A549 (cell line): ENCODE measurements at regions not wholly inside any gene's neighbourhood (a gene's known extent, or its start where the extent isn't known, plus 50 kb on each side); places are given as distances from the start of the nearest gene placed in this dataset.
A peak's percentile ranks its signal among the peaks of the same experiment; 100 is the strongest.
"Not testable (repeated sequence)": the region's sequence is repeated elsewhere in the genome, so short reads cannot be mapped to it uniquely, and the experiment has no call there.

Source experiments
- ATAC-seq, 2 experiments: fragments of 200-7000 bp in 1 of 2; fragments of >200 bp in 1 of 2; cut with Nextera tagmentation in 1 of 2; cut with Tn5 transposase in 1 of 2; 3 replicates each; pipeline versions ENCODE4 v1.8.0 to v1.9.1; 2018 to 2020; ENCODE audit warnings: mild to moderate bottlenecking in 1 of 2, moderate library complexity in 1 of 2
- CTCF ChIA-PET: fragments of 300-600 bp; sonication (Branson Sonifier 250); formaldehyde crosslinking; extraction: SDS; loops from one replicate; lab custom pipeline; 2021; ENCODE audit warnings: antibody characterized with exemption, inconsistent platforms; lab: Yijun Ruan, JAX
- POLR2A ChIA-PET: fragments of 350-600 bp; formaldehyde crosslinking; extraction: SDS; loops from one replicate; lab custom pipeline; 2021; ENCODE audit warnings: antibody characterized with exemption, inconsistent platforms; lab: Yijun Ruan, JAX
- DNase-seq, 2 experiments: peaks; one replicate each; pipeline versions ENCODE4 v3.0.0 to v3.0.0-alpha.2; 2011 to 2016; ENCODE audit warnings: low read depth in 1 of 2, low spot score in 1 of 2
- FAIRE-seq: peaks from 2 replicates; lab custom pipeline; 2011; peaks lifted over from hg19 to GRCh38; lab: Jason Lieb, UNC
- H3K27ac ChIP-seq, 2 experiments: fragments of >200 bp; sonication (Bioruptor Twin); formaldehyde crosslinking; 3 replicates each; pipeline ENCODE4 v1.5.1; 2016 to 2017
- H3K4me1 ChIP-seq: fragments of >200 bp; sonication (Bioruptor Twin); formaldehyde crosslinking; 3 replicates; pipeline ENCODE4 v1.6.1; 2016
- H3K4me2 ChIP-seq: fragments of >200 bp; sonication (Bioruptor Twin); formaldehyde crosslinking; 3 replicates; pipeline ENCODE4 v1.6.1; 2016
- H3K4me3 ChIP-seq: fragments of >200 bp; sonication (Bioruptor Twin); formaldehyde crosslinking; 3 replicates; pipeline ENCODE4 v1.5.1; 2016
- H3K9me3 ChIP-seq: fragments of >200 bp; sonication (Bioruptor Twin); formaldehyde crosslinking; 3 replicates; pipeline ENCODE4 v1.6.1; 2016
- CEBPB ChIP-seq, 2 experiments: fragments of >200 bp in 1 of 2; sonication (Bioruptor Twin) in 1 of 2; formaldehyde crosslinking in 1 of 2; IDR thresholded peaks; 2 replicates each; pipeline ENCODE4 v1.6.1; 2012 to 2016
- ESRRA ChIP-seq: fragments of 150-350 bp; IDR thresholded peaks from 2 replicates; pipeline ENCODE4 v1.6.1; 2014; ENCODE audit warnings: mild to moderate bottlenecking, low read length, borderline replicate concordance
- FOSL2 ChIP-seq, 2 experiments: fragments of 450-650 bp in 1 of 2; fragments of >200 bp in 1 of 2; sonication (Bioruptor Twin) in 1 of 2; formaldehyde crosslinking; IDR thresholded peaks; 2 replicates each; pipeline versions ENCODE4 v1.5.0 to v1.6.1; 2016 to 2020; ENCODE audit warnings: mild to moderate bottlenecking in 1 of 2, moderate library complexity in 1 of 2
- FOXS1 ChIP-seq: fragments of 250-450 bp; sonication (Bioruptor Pico); IDR thresholded peaks from 2 replicates; pipeline ENCODE4 v1.5.0; 2020; ENCODE audit warnings: mild to moderate bottlenecking, moderate library complexity
- GATA3 ChIP-seq: IDR thresholded peaks from 2 replicates; pipeline ENCODE4 v1.6.1; 2012; ENCODE audit warnings: borderline replicate concordance
- HOXA7 ChIP-seq: fragments of 250-450 bp; sonication (Bioruptor Pico); IDR thresholded peaks from 2 replicates; pipeline ENCODE4 v1.5.0; 2020; ENCODE audit warnings: mild to moderate bottlenecking, moderate library complexity
- HOXB13 ChIP-seq: fragments of 250-450 bp; sonication (Bioruptor Pico); IDR thresholded peaks from 2 replicates; pipeline ENCODE4 v1.5.0; 2020; ENCODE audit warnings: low read depth, mild to moderate bottlenecking, moderate library complexity
- MAZ ChIP-seq: fragments of 150-350 bp; IDR thresholded peaks from 2 replicates; pipeline ENCODE4 v1.6.1; 2014; ENCODE audit warnings: antibody characterized with exemption, low read depth, low read length, borderline replicate concordance
- PHF8 ChIP-seq: fragments of 200-600 bp; sonication (generic); IDR thresholded peaks from 2 replicates; pipeline ENCODE4 v1.6.1; 2016; ENCODE audit warnings: low read depth, mild to moderate bottlenecking, antibody characterized with exemption, moderate library complexity, borderline replicate concordance
- POLR2AphosphoS2 ChIP-seq: conservative IDR thresholded peaks from 2 replicates; pipeline ENCODE4 v1.6.1; 2012; ENCODE audit warnings: low read length, improper control_type of control experiment, inconsistent platforms
- RAD21 ChIP-seq, 2 experiments: fragments of >200 bp in 1 of 2; sonication (Bioruptor Twin) in 1 of 2; formaldehyde crosslinking in 1 of 2; IDR thresholded peaks in 1 of 2; conservative IDR thresholded peaks in 1 of 2; 2 replicates in 1 of 2; 3 replicates in 1 of 2; pipeline ENCODE4 v1.6.1; 2012 to 2018; ENCODE audit warnings: inconsistent platforms in 1 of 2
- SMC3 ChIP-seq: fragments of >200 bp; sonication (Bioruptor Twin); formaldehyde crosslinking; IDR thresholded peaks from 3 replicates; pipeline ENCODE4 v1.6.1; 2018; ENCODE audit warnings: inconsistent platforms
- TFCP2L1 ChIP-seq: fragments of 250-450 bp; sonication (Bioruptor Pico); IDR thresholded peaks from 2 replicates; pipeline ENCODE4 v1.5.0; 2021; ENCODE audit warnings: mild to moderate bottlenecking
- ZC3H11A ChIP-seq: fragments of 450-650 bp; IDR thresholded peaks from 2 replicates; pipeline ENCODE4 v1.6.1; 2014; ENCODE audit warnings: antibody characterized with exemption, mild to moderate bottlenecking
- ZFP36 ChIP-seq: fragments of 450-650 bp; IDR thresholded peaks from 2 replicates; pipeline ENCODE4 v1.6.1; 2014; ENCODE audit warnings: borderline replicate concordance; ENCODE audit not compliant: partially characterized antibody
- ZNF302 ChIP-seq: fragments of 250-450 bp; sonication (Bioruptor Pico); IDR thresholded peaks from 2 replicates; pipeline ENCODE4 v1.9.0; 2021; ENCODE audit warnings: inconsistent platforms, mild to moderate bottlenecking, moderate library complexity
- ZSCAN20 ChIP-seq: fragments of 250-450 bp; sonication (Bioruptor Pico); IDR thresholded peaks from 2 replicates; pipeline ENCODE4 v1.8.0; 2022; ENCODE audit warnings: mild to moderate bottlenecking, moderate library complexity
- WGBS: methylation state at CpG from one replicate; pipeline ENCODE4 v1.1.6; 2017; ENCODE audit errors: missing lambda C conversion rate; 5-methylcytosine and 5-hydroxymethylcytosine counted together
- TF ChIP-seq, protein P1 (sequence below): fragments of >200 bp; sonication (Bioruptor Twin); formaldehyde crosslinking; IDR thresholded peaks from 2 replicates; pipeline ENCODE4 v1.6.1; 2016
- TF ChIP-seq, protein P2 (sequence below): IDR thresholded peaks from 2 replicates; pipeline ENCODE4 v1.6.1; 2012
- TF ChIP-seq, protein P3 (sequence below): fragments of 450-650 bp; IDR thresholded peaks from 2 replicates; pipeline ENCODE4 v1.6.1; 2014; ENCODE audit warnings: antibody characterized with exemption
- TF ChIP-seq, protein P4 (sequence below): fragments of >200 bp; sonication (Bioruptor Twin); formaldehyde crosslinking; IDR thresholded peaks from 3 replicates; pipeline ENCODE4 v1.5.1; 2016
- TF ChIP-seq, protein P5 (sequence below): IDR thresholded peaks from 2 replicates; pipeline ENCODE4 v1.6.1; 2012
- TF ChIP-seq, protein P6 (sequence below): fragments of 150-350 bp; IDR thresholded peaks from 2 replicates; pipeline ENCODE4 v1.6.1; 2014; ENCODE audit warnings: low read depth, mild to moderate bottlenecking, low read length

DNA sequence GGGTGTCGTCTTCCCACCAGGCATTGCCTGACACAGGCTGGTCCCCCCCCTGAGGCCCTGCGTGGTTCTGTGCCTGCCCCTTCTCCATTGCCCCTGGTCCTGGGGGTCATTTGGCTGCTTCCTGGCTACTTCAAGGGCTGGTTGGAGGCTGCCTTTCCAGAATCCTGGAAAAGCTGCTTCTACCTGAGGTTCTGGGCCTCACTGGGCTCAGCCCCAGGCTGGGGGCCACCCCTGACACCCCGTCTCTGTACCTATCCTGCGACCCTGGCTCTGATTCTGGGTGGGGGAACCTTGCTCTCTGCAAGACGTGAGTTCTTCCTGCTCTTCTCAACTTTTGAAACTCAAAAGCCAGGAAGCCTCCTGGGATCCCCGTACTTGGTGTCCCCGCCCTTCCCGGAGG lies 149.3 kb upstream of the PTPN1 start:
- H3K4me2 ChIP-seq: no peak overlapping the region
- no peak for ATAC-seq

DNA sequence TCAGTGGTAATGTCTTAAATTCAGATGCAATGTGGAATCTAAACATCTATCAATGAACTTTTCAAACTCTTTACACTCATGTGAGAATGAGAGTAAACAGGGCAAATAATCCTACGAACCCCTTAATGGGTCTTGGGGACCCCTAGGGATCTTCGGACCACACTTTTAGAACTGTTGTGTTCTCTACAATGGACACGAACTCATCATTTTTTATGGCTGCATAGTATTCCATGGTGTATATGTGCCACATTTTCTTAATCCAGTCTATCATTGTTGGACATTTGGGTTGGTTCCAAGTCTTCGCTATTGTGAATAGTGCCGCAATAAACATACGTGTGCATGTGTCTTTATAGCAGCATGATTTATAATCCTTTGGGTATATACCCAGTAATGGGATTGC lies 148.0 kb upstream of the PTPN1 start:
- H3K9me3 ChIP-seq, POLR2A ChIA-PET, ATAC-seq, FAIRE-seq, H3K4me3 ChIP-seq, H3K4me2 ChIP-seq, H3K27ac ChIP-seq, CTCF ChIA-PET, H3K4me1 ChIP-seq, DNase-seq: not testable (repeated sequence)
- 81% methylated on average over 4 of the region's 6 CpGs for WGBS

More for the DNA sequence above, 149.3 kb upstream of the PTPN1 start:
- TF ChIP-seq ZNF302 (CRISPR knock-in tag): no peak
- TF ChIP-seq TFCP2L1 (CRISPR knock-in tag): no peak
- no peak for TF ChIP-seq HOXB13
- TF ChIP-seq, protein P1, sequence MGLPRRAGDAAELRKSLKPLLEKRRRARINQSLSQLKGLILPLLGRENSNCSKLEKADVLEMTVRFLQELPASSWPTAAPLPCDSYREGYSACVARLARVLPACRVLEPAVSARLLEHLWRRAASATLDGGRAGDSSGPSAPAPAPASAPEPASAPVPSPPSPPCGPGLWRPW: no peak
- TF ChIP-seq MAZ: no peak
- no peak for TF ChIP-seq RAD21 (conservative IDR thresholded peaks at IDR 0.05 in 1 of 2, IDR thresholded peaks at IDR 0.05 in 1 of 2)
- no peak for TF ChIP-seq CEBPB (IDR thresholded peaks at IDR 0.05)
- TF ChIP-seq, protein P2, sequence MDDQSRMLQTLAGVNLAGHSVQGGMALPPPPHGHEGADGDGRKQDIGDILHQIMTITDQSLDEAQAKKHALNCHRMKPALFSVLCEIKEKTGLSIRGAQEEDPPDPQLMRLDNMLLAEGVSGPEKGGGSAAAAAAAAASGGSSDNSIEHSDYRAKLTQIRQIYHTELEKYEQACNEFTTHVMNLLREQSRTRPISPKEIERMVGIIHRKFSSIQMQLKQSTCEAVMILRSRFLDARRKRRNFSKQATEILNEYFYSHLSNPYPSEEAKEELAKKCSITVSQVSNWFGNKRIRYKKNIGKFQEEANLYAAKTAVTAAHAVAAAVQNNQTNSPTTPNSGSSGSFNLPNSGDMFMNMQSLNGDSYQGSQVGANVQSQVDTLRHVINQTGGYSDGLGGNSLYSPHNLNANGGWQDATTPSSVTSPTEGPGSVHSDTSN: no peak
- no peak for TF ChIP-seq ZSCAN20 (CRISPR knock-in tag)
- no peak for TF ChIP-seq HOXA7
- no peak for TF ChIP-seq SMC3
- no peak for TF ChIP-seq POLR2AphosphoS2
- no peak for TF ChIP-seq FOXS1 (CRISPR knock-in tag)
- TF ChIP-seq, protein P3, sequence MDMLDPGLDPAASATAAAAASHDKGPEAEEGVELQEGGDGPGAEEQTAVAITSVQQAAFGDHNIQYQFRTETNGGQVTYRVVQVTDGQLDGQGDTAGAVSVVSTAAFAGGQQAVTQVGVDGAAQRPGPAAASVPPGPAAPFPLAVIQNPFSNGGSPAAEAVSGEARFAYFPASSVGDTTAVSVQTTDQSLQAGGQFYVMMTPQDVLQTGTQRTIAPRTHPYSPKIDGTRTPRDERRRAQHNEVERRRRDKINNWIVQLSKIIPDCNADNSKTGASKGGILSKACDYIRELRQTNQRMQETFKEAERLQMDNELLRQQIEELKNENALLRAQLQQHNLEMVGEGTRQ: no peak
- TF ChIP-seq ESRRA: no peak
- no peak for TF ChIP-seq ZFP36
- TF ChIP-seq, protein P4, sequence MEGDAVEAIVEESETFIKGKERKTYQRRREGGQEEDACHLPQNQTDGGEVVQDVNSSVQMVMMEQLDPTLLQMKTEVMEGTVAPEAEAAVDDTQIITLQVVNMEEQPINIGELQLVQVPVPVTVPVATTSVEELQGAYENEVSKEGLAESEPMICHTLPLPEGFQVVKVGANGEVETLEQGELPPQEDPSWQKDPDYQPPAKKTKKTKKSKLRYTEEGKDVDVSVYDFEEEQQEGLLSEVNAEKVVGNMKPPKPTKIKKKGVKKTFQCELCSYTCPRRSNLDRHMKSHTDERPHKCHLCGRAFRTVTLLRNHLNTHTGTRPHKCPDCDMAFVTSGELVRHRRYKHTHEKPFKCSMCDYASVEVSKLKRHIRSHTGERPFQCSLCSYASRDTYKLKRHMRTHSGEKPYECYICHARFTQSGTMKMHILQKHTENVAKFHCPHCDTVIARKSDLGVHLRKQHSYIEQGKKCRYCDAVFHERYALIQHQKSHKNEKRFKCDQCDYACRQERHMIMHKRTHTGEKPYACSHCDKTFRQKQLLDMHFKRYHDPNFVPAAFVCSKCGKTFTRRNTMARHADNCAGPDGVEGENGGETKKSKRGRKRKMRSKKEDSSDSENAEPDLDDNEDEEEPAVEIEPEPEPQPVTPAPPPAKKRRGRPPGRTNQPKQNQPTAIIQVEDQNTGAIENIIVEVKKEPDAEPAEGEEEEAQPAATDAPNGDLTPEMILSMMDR: no peak
- TF ChIP-seq PHF8: no peak
- no peak for TF ChIP-seq GATA3
- no peak for TF ChIP-seq ZC3H11A
- H3K9me3 ChIP-seq: no peaks in the 10 kb centered on the region
- DNase-seq (no peak), FAIRE-seq (no peak)
- no peak overlapping the region for H3K4me3 ChIP-seq
- ChIA-PET CTCF (interaction anchor here (1.5 kb wide), 1 partner anchor 8 kb away, joined by 4 read pairs; no protein-coding TSS in a partner anchor), POLR2A (no interaction called here)
- peak overlapping the region; percentile 23 to 73; a peak in 5 of 6 replicates for H3K27ac ChIP-seq
- WGBS: 81% methylated on average over 8 of the region's 8 CpGs
- 0 out of 3 replicates have a peak, but pooled peaks cover 2% of the 10 kb centered on the region for H3K4me1 ChIP-seq

DNA sequence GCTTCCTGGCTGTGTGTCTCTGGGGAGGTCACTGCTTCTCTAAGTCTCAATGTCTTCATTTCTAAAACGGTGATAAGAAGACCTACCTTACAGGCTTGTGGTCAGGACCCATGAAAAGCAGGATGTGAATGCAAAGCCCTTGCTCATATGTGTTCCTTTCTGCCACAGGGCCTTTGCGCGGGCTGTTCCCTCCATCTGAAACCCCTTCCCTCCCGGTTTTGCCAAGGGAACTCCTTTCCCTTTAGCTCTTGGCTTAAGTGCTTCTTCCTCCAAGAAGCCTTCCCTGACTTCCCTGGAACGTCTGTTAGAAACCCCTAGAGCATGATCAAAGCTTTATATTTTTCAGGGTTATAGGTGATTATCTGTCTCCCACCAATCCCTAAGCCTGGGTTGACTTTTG lies 147.2 kb upstream of the PTPN1 start:
- WGBS: 33% methylated on average over 5 of the region's 5 CpGs
- Histone ChIP-seq H3K4me2 (no peak overlapping the region), H3K4me1 (peaks cover 9% of the 10 kb centered on the region; the same call in 1 of the 3 replicates), H3K9me3 (no peaks in the 10 kb centered on the region), H3K4me3 (no peak overlapping the region), H3K27ac (0 out of 6 replicates have a peak overlapping the region, but pooled peaks of 1 of the 2 experiments have one; percentile 9)
- TF ChIP-seq, protein P5, sequence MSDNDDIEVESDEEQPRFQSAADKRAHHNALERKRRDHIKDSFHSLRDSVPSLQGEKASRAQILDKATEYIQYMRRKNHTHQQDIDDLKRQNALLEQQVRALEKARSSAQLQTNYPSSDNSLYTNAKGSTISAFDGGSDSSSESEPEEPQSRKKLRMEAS: no peak
- TF ChIP-seq FOSL2 (IDR thresholded peaks at IDR 0.05): no peak
- TF ChIP-seq FOSL2 (CRISPR knock-in tag; IDR thresholded peaks at IDR 0.05): no peak
- TF ChIP-seq, protein P6, sequence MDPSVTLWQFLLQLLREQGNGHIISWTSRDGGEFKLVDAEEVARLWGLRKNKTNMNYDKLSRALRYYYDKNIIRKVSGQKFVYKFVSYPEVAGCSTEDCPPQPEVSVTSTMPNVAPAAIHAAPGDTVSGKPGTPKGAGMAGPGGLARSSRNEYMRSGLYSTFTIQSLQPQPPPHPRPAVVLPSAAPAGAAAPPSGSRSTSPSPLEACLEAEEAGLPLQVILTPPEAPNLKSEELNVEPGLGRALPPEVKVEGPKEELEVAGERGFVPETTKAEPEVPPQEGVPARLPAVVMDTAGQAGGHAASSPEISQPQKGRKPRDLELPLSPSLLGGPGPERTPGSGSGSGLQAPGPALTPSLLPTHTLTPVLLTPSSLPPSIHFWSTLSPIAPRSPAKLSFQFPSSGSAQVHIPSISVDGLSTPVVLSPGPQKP: no peak
- DNase-seq (no peak), ATAC-seq (no peak), FAIRE-seq (no peak)
- CTCF ChIA-PET: interaction anchor here (1.3 kb wide), 1 partner anchor 46 kb away, joined by 3 read pairs; no protein-coding TSS in a partner anchor
- POLR2A ChIA-PET: no interaction called here
